HG03460 (cell line): ENCODE measurements at regions not wholly inside any gene's neighbourhood (a gene's known extent, or its start where the extent isn't known, plus 50 kb on each side); places are given as distances from the start of the nearest gene placed in this dataset.
"Not testable (repeated sequence)": the region's sequence is repeated elsewhere in the genome, so short reads cannot be mapped to it uniquely, and the experiment has no call there.

Experiments
- ATAC-seq: cut with Tn5 transposase; IDR thresholded peaks from one replicate; pipeline ENCODE4 v1.9.1; 2021; ENCODE audit not compliant: unreplicated experiment

- no peak for ATAC-seq
Observed at GRCh38 chr15:99481951-99482230, 83.9 kb upstream of the MEF2A start.

DNA sequence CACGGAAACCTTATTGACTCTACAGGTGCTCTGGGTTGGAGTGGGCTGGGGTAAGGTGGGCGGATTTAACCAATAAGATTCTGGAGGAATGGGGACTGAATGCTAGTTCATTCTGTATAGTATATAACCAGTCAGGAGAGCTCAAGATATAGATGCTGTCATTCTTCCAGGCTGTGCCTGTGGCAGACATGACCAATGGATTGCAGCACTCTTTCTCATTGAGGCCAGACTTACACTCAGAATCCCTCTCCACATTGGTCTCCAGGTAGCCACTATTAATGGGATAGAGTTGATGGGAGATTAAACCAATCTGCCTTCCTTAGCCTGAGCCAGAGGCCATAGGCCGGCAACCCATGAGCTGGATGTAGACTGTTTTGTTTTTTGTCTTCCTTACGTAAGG lies 82.8 kb upstream of the MEF2A start:
- ATAC-seq: no peak

DNA sequence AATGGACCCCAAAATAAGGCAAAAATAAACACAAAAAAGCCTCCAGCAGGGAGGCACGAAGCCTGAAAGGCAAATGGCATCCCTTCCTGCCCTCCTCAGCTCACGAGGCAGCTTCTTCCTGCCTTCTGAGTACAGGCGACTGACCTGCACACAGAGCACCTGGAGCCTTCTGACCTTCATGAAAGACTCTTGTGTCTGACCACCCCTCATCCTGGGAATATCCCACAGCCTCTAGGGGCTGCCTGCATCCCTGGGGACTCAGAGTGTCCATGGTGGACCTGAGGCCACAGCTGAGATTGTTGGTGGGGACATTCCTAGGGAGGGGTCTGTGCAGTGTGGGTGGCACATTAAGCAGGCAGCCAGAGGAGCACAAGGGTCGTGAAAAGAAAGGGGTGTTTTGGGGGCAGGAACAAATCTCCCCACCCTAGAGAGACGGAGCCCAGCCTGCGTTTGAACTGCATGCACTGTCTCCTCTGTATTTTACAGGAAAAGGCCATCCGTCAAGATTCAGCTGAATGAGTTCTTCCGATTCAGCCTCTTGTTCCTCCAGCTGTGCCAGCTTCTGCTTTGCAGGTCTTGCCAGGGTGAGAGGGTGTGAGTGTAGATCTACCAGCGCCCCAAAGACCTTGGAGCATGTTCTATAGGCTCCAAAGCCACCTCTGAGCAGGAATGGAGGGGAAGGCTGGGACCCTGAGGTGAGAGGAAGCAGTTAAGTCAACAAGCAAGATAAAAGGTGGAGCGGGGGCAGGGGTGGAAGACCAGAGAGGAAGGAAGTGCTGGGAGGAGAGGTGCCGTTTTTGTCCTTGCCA lies 80.4 kb upstream of the MEF2A start:
- no peak for ATAC-seq

- no peak for ATAC-seq
Observed at GRCh38 chr15:99485992-99486370, 79.8 kb upstream of the MEF2A start.

GRCh38 chr15:99486371-99487336 lies 79.1 kb upstream of the MEF2A start:
- no peak for ATAC-seq

DNA sequence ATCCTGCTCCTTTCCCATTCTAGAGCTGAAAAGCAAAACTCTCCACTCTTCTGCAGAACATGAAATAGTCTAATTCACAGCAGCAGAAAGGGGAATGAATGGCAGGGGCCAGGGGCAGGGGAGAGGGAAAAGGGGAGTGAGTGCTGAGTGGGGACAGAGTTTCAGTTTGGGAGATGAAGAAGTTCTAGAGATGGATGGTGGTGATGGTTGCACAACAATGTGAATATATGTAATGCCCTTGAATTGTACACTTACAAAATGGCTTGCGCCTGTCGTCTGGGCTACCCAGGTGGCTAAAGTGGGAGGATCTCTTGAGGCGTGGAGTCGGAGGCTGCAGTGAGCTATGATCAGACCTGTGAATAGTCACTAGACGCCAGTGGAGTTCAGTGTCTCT lies 78.5 kb upstream of the MEF2A start:
- ATAC-seq: no peak

GRCh38 chr15:99492275-99492674 lies 73.5 kb upstream of the MEF2A start:
- no peak for ATAC-seq

DNA sequence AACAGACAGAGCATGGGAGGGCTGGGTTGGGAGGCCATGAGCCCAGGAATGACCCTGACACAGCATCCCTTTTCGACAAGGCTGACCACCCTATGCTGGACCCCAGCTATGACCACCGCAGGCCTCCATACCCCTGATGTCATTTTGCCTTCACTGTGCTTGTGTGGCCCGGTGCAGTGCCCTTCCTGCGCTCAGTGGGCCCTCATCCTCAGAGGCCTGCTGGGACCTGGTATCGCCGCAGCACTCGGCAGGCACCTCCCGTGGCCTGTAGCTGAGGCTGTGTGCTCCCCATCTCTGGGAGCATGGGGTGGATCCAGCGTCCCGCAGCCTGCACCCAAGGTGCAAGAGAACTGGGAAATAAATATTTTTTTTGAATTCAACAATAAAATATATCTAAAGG lies 73.1 kb upstream of the MEF2A start:
- ATAC-seq: no peak

GRCh38 chr15:99493461-99493860 lies 72.3 kb upstream of the MEF2A start:
- ATAC-seq: no peak

GRCh38 chr15:99494536-99495233 lies 71.1 kb upstream of the MEF2A start:
- not testable (repeated sequence) for ATAC-seq

DNA sequence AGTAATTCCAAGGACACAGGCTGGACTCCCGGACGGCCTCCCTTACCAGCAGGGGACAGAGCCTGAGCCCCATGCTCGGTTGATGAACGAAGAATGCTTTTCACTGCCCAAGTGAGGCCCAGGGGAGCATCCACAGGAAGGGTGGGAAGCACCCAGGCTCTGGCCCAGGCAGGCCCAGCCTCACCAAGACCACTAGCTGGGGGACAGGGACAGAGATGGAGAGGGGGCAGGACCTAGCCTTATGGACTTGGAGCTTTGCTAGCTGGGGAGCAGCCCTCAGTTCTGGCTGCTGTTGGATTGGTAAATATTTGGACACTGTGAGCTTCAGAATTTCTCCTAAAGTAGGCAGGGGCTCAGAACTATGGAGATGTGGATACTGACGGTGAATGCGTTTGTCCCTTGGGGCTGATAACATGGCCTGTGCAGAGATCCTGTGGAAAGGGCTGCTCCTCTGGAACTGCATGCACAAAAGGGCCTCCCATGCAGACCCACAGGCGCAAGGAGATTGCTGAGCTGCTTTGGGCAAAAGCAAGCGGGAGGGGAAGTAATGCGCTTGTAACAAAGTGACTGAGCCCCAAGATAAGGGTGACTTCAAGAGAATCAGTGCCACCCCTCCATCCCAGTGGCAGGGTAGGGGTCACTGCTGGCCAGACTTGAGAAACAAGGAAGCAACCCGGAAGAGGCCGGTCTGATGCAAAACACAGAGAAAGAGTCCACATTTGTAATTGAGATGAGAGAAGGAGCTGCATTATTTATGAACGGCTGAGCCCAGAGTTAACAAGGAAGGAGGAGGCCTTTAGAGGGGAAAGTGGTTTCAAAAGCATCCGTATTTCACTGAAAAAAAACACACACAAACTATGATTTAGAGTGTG lies 70.1 kb upstream of the MEF2A start:
- ATAC-seq: no peak

DNA sequence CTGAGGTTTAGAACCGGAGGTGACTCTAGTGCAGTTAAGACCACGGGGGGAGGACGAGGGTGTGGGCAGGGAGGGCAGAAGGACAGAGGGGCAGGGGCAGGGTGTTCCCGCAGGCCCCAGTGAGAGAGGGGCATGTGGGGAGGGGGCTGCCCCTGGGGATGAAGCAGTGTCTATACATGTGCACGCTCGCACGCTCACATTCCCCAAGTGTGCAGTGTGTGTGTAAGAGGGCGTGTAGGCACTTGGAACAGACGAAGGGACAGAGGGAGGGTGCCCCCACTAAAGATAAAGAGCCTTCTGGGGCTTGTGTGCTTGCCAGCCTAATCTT lies 69.5 kb upstream of the MEF2A start:
- no peak for ATAC-seq

- ATAC-seq: peak; percentile 51
Observed at GRCh38 chr15:99502182-99502581, 63.6 kb upstream of the MEF2A start.

- peak; percentile 2 for ATAC-seq
Observed at GRCh38 chr15:99502661-99503060, 63.1 kb upstream of the MEF2A start.

- ATAC-seq: no peak
Observed at GRCh38 chr15:99503411-99503810, 62.4 kb upstream of the MEF2A start.

DNA sequence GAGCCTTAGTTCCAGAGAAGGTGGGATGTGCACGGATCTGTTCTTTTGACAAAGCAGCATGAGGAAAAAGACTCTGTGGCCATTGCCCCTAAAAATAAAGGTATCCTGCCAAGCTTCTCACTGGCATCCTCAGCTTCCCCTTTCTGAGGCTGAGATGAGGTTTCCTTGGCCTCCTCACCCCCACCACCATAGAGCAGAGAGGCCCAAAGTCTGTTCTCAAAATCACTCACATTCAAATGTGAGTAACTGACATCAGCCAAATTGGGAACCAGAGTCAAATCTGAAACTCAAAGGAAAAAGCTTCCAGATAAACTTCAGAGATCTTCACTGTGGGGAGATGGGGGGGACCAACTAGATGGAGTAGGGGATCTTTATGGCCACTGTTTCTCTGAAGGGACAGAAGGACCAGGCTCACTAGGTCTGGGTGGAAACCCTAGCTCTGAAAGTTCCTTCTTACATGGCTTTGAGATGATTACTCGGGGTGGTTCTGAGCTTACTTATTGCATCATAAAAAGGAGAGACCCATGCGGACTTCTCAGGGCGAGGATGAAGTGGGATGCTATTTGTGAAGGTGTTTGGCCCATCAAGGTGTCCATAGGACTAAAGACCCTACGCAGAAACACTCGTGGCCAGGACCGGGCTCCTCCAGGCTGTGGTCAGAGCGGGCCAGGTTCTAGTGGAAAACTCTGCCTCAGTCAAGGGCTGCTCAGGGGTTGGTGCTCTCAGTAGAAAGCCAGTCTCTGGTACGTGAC lies 61.5 kb upstream of the MEF2A start:
- ATAC-seq: peak; percentile 26

DNA sequence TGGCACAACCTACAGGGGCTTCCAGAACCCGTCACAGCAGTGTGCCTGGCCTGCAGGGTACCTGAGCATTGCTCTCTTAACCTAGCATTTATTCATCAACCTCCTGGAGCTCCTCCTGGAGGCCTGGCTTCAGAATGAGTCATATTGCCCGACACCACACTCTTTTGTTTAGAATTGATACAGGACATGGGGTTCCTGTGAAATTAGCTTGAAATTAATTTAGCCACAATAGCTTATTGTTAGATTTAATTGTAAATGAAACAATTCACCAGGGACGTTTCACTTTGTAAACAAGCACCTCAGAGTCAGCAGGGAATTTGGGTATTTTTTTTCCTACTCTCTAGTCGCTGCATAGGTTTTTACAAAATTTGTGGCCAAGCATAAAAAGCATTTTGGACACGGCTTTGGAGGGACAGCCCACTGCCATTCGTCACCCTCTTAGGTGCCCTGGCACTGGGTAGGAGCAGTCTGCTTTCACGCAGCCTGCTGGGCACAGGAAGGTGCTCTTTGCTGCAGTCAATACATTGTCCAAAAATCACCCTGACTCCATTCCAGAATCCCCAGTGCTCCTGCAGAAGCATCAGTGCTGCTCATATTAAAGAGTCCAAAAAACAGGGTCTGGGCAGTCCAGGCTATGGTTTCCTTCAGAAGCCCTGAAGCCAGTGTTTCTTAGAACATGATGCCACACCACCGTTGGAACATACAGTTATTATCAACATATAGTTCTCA lies 60.8 kb upstream of the MEF2A start:
- peak; percentile 40 for ATAC-seq

- no peak for ATAC-seq
Observed at GRCh38 chr15:99506399-99506798, 59.4 kb upstream of the MEF2A start.

- no peak for ATAC-seq
Observed at GRCh38 chr15:99507016-99507503, 58.7 kb upstream of the MEF2A start.
